NCI-H526 (cell line): ENCODE measurements at regions not wholly inside any gene's neighbourhood (a gene's known extent, or its start where the extent isn't known, plus 50 kb on each side); places are given as distances from the start of the nearest gene placed in this dataset.
A peak's percentile ranks its signal among the peaks of the same experiment; 100 is the strongest.
"Not testable (repeated sequence)": the region's sequence is repeated elsewhere in the genome, so short reads cannot be mapped to it uniquely, and the experiment has no call there.

Source experiments
- DNase-seq, 2 experiments: peaks; one replicate each; lab custom pipeline; 2025; lab: John Stamatoyannopoulos, UW

DNA sequence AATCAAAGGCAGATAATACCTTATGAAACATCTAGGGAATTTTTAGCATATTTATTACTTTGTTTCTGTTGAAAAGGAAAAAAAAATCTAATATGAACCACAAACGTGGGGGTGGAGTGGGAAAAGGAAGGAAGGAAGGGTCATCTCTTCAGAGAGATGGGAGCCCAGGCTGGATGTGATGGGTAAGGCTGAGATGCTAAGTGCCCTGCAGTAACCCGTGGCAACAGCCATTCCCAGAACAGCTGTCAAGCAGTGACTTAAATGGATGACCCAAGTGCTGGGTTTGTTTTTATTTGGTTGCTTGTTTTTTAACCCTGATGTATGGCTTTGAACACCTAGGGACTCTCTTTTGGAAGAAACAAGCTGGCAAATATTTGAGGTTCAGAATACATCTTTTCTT is 50.7 kb upstream of the KLF7 start:
- no peak for DNase-seq

DNA sequence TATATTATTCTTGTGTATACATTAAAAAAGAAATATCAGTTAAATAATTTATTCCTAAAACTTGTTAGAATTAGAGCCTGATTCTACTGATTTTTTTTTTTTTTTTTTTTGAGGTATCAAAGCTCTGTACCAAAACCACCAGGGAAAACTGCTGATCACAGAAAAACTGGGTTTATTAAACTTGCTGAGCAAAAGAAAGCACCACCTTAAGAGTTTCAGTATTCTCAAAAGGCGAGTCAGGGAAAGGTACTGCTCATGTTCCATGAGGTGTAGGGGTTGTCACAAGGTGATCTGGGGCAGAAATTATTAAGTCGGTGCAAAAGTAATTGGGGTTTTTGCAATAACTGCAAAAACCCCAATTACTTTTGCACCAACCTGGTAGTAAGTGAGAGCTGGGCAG is 51.7 kb upstream of the KLF7 start:
- no peak for DNase-seq

DNA sequence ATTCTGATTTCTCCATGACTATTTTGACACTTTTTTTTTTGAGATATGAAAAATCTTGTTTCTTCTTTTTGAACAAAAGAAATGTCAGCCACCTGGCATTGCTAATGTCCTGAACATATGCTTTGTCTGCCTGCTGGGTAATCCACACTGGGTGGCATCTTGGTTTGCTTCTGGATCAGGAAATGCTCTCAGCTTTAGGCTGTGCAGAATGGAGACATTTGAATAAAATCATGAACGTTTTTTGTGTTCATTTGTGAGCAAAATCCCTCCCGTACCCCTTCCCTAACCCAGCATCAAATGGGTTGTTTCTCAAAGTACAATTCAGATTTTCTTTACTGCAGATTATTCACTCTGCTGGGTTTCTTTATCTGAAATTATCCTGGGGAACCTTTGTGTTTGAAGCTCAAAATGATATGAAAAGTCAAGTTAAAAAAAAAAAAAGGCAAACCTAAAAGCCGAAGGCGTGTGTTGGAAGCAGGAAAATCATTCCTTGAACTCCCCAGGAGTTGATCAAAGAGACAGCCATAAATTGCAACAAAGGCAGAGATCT is 53.4 kb upstream of the KLF7 start:
- no peak for DNase-seq

DNA sequence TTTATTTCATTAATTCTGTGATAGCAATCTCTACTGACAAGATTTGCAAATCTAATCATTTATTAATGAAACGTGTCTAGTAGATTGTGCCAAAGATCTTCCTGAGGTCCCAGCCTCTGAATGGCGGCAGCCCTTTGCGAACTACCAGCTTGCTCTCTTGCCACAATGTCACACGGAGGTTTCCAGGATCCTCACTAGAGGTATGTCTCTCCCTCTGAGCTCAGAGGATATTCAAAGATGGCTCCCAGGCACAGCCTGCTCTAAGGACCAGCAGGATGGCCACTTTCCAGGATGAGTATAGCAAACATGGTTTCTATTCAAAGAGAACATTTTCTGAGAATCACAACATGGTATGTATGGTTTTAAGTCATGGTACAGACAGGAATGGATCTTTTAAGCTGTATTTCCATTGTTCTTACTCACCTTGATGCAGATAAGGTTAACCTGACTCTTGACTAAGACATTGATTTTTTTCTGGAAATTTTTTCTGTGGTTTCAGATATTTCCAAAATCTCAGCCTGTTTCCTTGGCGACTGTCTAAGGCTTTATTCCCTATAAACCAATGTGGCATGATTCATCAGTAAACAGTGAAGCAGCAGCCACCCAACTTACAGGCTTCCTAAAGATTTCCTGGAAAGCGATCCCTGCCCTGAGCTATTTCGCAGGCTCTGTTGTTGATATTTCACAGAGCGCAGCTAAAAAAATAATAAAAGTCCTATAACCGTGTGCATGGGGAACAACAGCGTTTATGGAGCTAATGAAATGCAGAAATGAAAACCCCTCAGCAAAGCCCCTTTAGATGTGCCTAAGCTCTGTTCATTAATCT is 54.1 kb upstream of the KLF7 start:
- DNase-seq, result no peak

DNA sequence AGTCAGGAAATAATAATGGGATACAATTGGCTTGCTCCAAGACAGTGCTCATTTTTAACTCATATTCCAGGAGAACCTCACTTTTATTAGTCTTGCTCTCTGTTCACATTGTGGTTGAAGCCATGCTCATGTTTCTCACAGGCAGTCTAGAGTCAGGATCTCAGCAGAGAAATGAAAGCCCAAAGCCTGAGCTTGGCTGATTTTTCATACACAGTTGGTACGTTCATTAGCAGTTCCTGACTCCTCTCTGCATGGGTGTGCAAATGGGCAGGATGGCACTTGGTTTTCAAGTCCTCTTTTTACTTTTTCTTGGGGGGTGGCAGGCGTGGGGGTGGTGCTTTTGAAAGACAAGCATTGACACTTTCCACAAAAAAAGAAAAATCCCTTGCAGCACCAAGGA is 56.0 kb upstream of the KLF7 start:
- DNase-seq, result no peak

DNA sequence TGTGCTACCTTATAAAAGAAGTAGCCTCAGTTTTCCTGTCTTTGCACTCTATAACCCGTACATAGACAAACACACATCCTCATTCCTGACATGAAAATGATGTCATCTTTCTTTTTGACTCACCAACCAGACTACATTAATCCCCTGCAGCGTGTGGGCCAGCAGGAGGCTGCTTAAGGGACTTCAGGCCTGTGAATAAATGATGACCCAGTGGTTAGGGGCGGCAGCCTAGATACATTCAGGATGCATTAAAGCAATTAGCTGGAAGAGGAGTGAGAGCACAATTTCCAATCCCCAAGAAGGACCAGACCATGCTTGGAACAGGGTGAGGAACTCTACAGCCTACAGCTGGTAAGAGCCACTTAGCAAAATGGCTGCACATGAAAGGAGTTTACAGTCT is 57.3 kb upstream of the KLF7 start:
- DNase-seq, result no peak

DNA sequence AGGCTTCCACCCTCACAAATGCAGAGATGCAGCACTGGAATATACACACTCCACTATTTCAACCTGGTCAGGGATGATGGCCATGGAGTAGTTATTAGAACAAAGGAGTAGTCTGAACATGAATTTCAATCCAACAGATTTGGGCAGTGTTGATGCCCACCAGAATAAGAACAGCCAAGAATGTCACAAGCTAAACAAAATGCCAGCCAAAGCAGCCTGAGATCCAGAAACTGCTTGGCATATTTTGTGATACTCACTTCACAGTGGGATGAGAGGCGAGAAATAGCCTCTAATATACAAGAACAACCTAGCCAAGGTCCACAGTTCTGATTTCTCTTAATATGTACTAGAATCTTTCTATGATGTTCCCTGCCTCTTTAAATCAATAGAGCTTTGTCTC is 58.6 kb upstream of the KLF7 start:
- no peak for DNase-seq

DNA sequence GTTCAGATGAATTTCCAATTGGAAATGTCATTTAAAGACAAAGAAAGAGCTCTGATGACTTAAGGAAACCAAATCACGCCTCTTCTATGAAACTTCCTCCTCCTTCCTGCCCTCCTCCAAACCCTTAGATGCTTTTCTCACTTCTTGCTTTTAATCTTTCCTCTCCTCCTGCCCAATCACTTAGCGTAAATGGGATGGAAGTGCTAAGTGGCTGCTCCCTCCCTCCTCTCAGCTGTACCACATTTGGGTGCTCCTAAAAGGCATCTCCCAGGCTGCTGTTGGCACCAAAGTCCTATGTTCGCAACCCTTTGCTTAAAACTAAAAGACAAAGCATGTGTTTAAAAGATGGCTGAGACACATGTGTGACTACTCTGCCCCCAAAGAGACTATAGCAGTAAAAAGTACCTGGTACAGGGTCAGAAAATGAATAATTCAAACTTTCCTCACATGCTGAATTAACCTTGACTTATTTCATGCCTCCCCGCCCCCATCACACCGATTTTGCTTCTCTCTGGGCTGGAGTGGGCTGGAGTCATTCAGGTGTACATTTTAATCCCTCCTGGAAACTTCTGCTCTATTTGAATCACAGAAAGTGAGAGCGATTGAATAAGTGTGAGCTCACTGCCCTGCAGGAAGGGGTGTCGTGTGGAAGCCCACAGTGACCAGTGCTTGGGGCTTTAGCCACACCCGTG is 59.2 kb upstream of the KLF7 start:
- DNase-seq, result no peak

DNA sequence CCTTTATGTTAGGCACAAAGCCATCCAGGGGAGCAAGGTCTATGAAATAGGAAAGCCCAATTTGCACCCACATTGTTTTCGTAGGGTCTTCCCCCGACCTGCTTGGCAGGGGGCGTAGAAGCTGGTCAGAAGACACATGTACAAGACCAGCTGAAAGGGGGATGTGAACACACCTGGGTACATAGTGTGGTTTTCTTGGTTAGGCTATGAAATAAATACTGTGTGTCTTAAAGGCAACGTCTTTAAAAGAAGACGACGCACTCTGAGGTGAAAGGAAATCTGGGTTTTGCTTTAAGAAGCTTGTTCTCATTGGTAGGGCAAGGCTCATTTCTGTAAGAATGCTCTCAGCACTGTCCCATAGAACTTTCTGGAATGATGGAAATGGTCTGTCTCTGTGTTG is 60.0 kb upstream of the KLF7 start:
- no peak for DNase-seq

DNA sequence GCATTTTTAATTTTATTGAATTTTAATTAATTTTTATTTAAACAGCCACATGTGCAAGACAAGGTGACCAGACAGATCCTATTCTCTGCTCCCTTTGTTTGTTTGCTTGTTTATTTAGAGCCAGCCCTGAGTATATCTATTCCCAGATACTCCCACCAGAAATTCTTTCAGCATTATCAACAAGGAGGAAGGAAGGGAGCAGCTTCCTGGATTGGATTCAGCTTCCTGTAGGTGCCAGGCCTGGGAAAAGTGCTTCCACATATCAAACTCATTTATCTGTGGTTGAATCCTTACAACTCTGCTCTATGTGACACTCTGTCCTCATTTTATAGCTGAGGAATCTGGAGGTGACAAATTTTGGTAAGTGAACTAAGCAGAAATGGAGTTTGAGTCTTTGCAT is 60.5 kb upstream of the KLF7 start:
- no peak for DNase-seq

DNA sequence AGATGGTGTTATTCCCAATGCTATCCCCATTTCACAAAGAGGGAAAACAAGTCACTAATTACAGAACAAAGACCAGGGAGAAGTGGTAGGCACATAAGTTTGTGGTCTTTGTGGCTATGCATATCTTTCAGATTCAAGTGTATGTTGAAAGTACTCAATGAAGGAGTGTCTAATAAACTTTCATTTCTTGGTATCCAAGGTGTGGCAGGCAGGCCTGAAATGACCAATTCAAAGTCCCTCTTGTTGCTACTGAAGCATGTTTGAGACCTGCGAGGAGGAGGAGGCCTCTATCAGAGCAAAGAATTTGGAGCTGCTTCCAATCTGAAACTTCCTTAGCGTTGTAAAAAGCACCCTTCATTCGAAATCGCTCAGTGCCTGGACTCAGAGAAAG is 60.9 kb upstream of the KLF7 start:
- no peak for DNase-seq

DNA sequence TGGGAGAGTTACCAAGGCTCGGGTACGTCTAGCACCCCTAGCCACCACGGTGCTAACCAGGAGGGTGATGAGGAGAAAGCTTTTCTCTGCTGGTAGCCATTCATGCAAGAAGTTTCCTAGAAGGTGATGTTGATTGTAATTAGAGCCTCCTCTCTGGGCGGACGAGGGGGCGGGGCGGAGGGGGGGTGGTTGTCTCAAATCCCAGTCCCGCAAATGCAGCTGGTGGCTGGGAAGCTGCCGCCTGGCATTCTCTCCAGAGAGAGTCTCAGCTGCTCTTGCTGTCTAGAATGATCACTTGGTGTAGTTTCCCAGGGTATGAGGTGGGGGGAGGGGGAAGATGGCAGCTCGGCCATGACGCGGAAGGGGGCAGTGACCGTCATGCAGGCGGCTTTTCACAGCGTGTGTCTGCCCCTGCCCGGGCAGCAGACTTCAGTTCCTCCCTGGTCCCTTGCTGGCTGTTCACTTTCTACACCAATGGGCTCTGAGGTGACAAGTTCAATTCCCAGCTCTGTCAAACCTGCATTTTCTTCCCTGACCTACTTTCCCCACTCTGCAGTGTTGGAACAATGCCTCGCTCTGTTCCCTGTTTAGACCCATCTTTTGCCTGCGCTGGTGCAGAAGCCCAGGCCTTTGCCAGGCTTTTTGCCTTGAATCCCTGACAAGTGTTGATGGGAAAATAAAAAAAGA is 61.5 kb upstream of the KLF7 start:
- DNase-seq, result peak in 1 of 2 experiments; percentile 25

DNA sequence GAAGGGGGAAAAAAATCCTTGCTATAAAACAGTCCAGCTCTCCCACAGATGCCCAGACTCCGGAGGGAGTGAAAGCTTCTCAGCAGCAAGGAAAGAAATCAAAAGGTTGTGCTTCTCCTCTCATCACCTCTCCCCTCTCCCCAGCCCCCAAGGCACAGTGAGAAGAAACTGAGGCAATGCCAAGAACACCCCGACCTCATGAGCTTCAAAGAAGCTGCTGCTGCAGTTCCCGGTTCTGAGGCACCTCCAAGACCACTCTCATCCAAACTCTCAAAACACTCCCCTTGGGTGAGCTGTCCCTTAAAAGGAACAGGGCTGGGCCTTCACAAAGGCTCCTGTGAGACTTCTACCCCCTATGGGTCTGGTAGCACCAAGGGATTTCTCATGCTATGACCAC is 62.0 kb upstream of the KLF7 start:
- DNase-seq, result no peak

DNA sequence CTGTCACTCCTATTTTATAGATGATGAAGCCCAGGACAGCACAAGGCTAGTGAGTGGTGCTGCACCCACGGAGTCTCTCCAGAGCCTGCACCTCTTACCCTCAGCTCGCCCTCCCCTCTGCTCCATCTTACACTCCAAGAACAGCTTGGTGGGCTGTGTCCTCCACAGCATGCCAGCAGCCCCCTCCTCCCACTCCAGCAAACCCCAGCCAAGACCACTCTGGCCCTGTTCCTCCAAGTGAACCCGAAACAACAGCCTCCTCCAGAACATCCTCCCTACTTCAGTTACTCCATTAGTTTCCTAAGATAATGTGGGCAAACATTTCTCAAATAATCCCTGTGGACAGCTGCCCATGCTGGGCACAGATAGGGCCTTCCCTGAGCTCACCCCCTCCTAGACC is 62.7 kb upstream of the KLF7 start:
- DNase-seq, result no peak

DNA sequence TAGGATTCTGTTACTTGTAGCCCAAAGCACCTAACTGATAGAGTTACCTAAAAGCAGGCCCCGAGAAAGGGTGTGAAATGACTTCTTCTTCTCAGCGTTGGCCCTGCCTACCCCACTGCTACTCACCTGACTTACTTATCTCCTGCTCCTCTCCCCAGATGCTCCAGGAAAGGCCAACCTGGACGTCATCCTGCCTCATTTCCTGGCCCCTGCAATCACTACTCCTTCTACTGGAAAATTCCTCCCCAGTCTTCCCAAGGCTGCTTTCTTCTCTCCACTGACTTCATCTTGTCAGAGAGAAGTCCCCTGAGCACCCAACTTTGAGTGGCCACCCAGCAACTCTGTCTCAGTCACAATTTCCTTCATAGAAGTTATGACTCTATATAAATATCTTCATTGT is 63.4 kb upstream of the KLF7 start:
- no peak for DNase-seq

DNA sequence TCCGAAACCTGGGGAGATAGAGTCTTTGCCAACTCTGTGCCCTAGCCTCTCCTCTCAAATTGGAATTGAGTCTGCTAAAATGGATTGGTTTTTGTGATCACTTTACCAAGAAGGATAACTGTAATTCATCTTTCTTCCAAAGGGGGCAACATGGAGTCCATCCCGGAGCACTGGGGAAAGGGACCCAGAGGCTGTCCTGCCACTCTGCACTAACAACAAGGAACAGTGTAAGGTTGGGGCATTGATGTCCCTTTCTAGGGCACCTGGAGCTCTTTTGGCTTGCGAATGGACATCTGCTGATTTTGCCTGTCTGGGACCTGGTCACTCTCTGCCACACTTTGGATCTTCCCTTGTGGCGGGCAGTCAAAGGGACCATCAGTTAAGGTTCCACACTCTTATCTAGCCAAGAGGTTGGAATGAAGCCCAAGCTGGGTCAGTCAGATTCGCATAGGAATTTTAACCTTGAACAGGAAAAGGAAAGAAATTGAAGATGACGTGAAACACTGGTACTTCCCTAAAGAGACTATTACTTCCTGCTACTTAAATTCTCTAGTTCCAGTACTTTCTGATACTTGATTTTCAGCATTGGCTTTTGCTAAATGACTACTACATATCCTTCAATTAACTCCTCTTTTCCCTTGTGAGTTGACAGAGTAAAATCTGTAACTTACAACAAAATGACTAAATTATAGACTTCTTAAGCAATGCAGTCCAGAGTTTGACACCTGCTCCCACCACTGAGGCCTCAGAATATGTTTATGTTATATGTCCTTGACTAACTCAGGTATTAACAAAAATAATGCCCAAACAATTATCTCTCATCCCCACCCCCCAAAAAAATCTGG is 64.7 kb upstream of the KLF7 start:
- DNase-seq, result peak in 1 of 2 experiments; percentile 54

DNA sequence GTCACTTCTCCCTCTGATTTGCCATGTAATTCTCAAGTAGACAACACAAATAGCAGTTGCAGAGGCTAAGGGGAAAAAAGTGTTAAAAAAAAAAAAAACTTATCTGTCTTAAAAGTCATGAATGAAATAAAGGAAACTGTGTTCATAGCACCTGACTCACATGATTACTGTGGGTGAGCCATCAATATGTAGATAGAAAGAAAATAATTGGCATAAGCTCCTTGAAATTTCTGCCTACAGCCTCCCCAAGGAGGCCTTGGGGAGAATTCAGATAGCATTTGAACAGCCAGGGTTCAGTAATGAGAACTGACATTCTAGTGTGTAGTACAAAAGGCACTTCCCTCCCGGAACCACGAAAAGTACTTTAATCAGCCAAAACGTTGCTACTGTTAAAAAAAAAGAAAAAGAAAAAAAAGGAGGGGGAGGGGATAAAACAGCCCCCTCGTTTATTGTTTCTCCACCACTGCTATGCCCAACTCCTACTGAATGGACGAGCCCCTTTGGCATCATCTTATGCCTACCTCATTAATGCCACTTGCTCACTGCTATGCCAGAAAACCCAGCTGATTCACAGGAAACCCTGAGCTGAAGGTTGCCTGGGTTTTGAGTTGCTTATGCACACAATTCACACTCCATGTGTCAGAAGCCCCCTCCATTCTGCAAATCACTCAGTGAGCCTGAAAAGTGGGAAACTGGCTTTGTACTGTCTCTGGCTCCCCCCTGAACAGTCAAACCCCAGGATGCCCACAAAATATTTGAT is 65.5 kb upstream of the KLF7 start:
- DNase-seq, result no peak

DNA sequence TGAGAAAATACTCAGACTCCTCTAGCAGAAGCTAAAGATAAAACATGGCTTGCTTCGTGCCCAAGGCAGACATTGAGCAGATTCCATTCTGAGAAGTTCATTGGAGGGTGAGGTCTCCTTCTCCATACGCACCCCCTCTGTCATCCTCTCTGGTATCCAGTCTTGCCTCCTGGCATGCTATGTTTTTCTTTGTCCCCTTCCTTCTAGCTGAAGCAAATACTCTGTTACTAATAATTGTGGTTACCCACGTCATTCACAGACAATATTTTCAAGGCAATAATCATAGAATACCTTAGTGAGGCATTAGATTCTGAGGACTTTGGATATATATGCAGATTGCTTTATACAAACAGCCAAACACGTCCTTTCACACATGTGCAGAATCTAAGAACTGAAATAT is 66.2 kb upstream of the KLF7 start:
- DNase-seq, result no peak

DNA sequence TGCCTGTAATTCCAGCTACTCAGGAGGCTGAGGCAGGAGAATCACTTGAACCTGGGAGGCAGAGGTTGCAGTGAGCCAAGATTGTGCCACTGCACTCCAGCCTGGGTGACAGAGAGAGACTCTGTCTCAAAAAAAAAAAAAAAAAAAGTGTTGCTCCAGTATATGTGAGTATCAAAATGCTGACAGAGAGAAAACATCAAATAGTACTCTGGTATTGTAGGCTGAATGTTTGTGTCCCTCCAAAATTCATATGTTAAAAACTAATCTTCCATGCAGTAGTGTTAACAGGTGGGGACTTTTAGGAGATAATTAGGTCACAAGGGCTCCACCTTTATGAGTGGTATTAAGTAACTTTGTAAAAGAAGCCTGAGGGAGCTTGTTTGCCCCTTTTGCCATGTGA is 67.4 kb upstream of the KLF7 start:
- not testable (repeated sequence) for DNase-seq

DNA sequence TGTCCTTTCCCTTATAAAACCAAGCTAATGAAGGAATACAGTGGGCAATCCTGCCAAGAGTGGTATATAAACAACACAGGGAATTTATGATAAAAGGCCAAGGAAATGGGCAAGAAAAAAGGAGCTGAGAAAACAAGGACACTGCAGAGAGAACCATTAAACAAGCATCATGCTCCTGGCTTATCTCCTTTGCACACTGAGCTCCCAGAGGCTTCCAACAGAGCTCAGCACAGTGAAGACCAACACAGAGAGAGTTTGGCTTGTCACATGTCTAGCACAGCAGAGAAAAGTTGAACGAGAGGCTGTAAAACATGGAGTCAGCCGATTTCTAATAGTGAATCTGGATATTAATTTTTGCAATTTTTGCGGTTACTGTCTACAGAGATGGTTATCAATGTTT is 68.0 kb upstream of the KLF7 start:
- no peak for DNase-seq

DNA sequence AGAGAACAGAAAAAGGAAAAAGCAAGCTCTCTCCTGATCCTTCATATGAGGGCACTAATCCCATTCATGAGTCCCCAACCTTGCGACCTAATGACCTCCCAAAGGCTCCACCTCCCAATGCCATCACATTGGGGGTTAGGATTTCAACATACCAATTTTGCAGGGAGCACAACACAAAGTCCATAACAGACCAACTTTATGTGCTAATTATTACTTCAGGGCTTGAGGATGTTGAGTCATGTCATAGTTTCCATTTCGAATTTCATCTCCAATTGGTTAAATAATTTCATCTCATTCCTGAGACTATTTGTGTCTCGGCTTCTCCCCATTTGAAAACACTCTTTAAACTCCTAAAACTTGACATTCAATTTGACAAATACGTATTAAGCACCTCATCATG is 69.9 kb upstream of the KLF7 start:
- DNase-seq, result no peak
